HEK293T (cell line): ENCODE measurements at regions not wholly inside any gene's neighbourhood (a gene's known extent, or its start where the extent isn't known, plus 50 kb on each side); places are given as distances from the start of the nearest gene placed in this dataset.

Experiments
- CTCF ChIA-PET: fragments of 350-600 bp; formaldehyde crosslinking; extraction: SDS; loops from one replicate; lab custom pipeline; 2021; ENCODE audit warnings: antibody characterized with exemption, inconsistent platforms; lab: Yijun Ruan, JAX
- POLR2A ChIA-PET: fragments of 350-600 bp; formaldehyde crosslinking; extraction: SDS; loops from one replicate; lab custom pipeline; 2020; ENCODE audit warnings: antibody characterized with exemption, inconsistent platforms; lab: Yijun Ruan, JAX
- DNase-seq: peaks from one replicate; pipeline ENCODE4 v3.0.0; 2012; ENCODE audit warnings: mixed read lengths; ENCODE audit errors: extremely low spot score
- ARNT ChIP-seq: fragments of 450-650 bp; IDR thresholded peaks from 2 replicates; pipeline ENCODE4 v1.6.1; 2017; ENCODE audit warnings: mild to moderate bottlenecking
- BHLHE40 ChIP-seq: fragments of 450-650 bp; IDR thresholded peaks from 2 replicates; pipeline ENCODE4 v1.6.1; 2016; ENCODE audit warnings: mild to moderate bottlenecking, moderate library complexity, borderline replicate concordance
- CTBP1 ChIP-seq: fragments of 450-650 bp; IDR thresholded peaks from 2 replicates; pipeline ENCODE4 v1.6.1; 2016; ENCODE audit warnings: borderline replicate concordance
- ELF4 ChIP-seq: fragments of 450-650 bp; IDR thresholded peaks from 2 replicates; pipeline ENCODE4 v1.6.1; 2017; ENCODE audit warnings: antibody characterized with exemption
- FOXA1 ChIP-seq: fragments of 450-650 bp; IDR thresholded peaks from 2 replicates; pipeline ENCODE4 v1.6.1; 2016; ENCODE audit warnings: mild to moderate bottlenecking
- FOXK2 ChIP-seq: fragments of 450-650 bp; IDR thresholded peaks from 2 replicates; pipeline ENCODE4 v1.6.1; 2016; ENCODE audit warnings: mild to moderate bottlenecking
- FOXM1 ChIP-seq: fragments of 450-650 bp; IDR thresholded peaks from 2 replicates; pipeline ENCODE4 v1.6.1; 2017; ENCODE audit warnings: mild to moderate bottlenecking, borderline replicate concordance
- HDGF ChIP-seq: fragments of 450-650 bp; IDR thresholded peaks from 2 replicates; pipeline ENCODE4 v1.6.1; 2017; ENCODE audit warnings: antibody characterized with exemption, borderline replicate concordance
- L3MBTL2 ChIP-seq: fragments of 450-650 bp; conservative IDR thresholded peaks from 2 replicates; pipeline ENCODE4 v1.6.1; 2016; ENCODE audit warnings: mild to moderate bottlenecking
- LEF1 ChIP-seq: fragments of 450-650 bp; IDR thresholded peaks from 2 replicates; pipeline ENCODE4 v1.6.1; 2017; ENCODE audit warnings: mild to moderate bottlenecking, borderline replicate concordance
- NFRKB ChIP-seq: fragments of 450-650 bp; IDR thresholded peaks from 2 replicates; pipeline ENCODE4 v1.6.1; 2016; ENCODE audit warnings: mild to moderate bottlenecking, moderate library complexity
- PKNOX1 ChIP-seq: fragments of 450-650 bp; IDR thresholded peaks from 2 replicates; pipeline ENCODE4 v1.6.1; 2016
- SP1 ChIP-seq: fragments of 450-650 bp; IDR thresholded peaks from 2 replicates; pipeline ENCODE4 v1.6.1; 2017
- SUZ12 ChIP-seq: fragments of 450-650 bp; IDR thresholded peaks from 2 replicates; pipeline ENCODE4 v1.6.1; 2016; ENCODE audit warnings: mild to moderate bottlenecking
- TARDBP ChIP-seq: fragments of 450-650 bp; IDR thresholded peaks from 2 replicates; pipeline ENCODE4 v1.6.1; 2016
- ZNF384 ChIP-seq: fragments of 450-650 bp; IDR thresholded peaks from 2 replicates; pipeline ENCODE4 v1.6.1; 2016

- POLR2A ChIA-PET: interaction anchor here (1.1 kb wide), 1 partner anchor 10 kb away, joined by 3 read pairs; no protein-coding TSS in a partner anchor
- no peak for DNase-seq
- CTCF ChIA-PET: no interaction called here
- no peak for TF ChIP-seq ARNT
- no peak for TF ChIP-seq SP1
- TF ChIP-seq ELF4: no peak
- no peak for TF ChIP-seq PKNOX1
- TF ChIP-seq BHLHE40: no peak
- TF ChIP-seq NFRKB: no peak
- no peak for TF ChIP-seq TARDBP
- no peak for TF ChIP-seq LEF1
- no peak for TF ChIP-seq SUZ12
- TF ChIP-seq FOXA1: no peak
- no peak for TF ChIP-seq HDGF
- no peak for TF ChIP-seq ZNF384
- TF ChIP-seq L3MBTL2: no peak
- no peak for TF ChIP-seq FOXK2
Measured at GRCh38 chr9:75823151-75823550, 67.3 kb upstream of the PCSK5 start.

GRCh38 chr9:75824816-75825568 lies 65.5 kb upstream of the PCSK5 start:
- ChIA-PET CTCF (no interaction called here), POLR2A (no interaction called here)
- TF ChIP-seq HDGF (no peak), PKNOX1 (no peak), TARDBP (no peak), FOXA1 (no peak), ZNF384 (no peak), FOXK2 (no peak), SUZ12 (no peak), L3MBTL2 (no peak), ELF4 (no peak), BHLHE40 (no peak)
- no peak for DNase-seq

GRCh38 chr9:75826314-75826713 lies 64.2 kb upstream of the PCSK5 start:
- no peak for DNase-seq
- ChIA-PET POLR2A (no interaction called here), CTCF (no interaction called here)
- TF ChIP-seq HDGF (no peak), NFRKB (no peak), FOXM1 (no peak), ARNT (no peak)

- no peak for DNase-seq
- ChIA-PET CTCF (no interaction called here), POLR2A (no interaction called here)
- no peak for TF ChIP-seq ZNF384
- TF ChIP-seq FOXM1: no peak
- no peak for TF ChIP-seq ELF4
- no peak for TF ChIP-seq FOXA1
- TF ChIP-seq SUZ12: no peak
- no peak for TF ChIP-seq CTBP1
- TF ChIP-seq FOXK2: no peak
- TF ChIP-seq LEF1: no peak
- no peak for TF ChIP-seq ARNT
- no peak for TF ChIP-seq SP1
- no peak for TF ChIP-seq HDGF
- TF ChIP-seq PKNOX1: no peak
- TF ChIP-seq TARDBP: no peak
- TF ChIP-seq NFRKB: no peak
- TF ChIP-seq L3MBTL2: no peak
- no peak for TF ChIP-seq BHLHE40
Measured at GRCh38 chr9:75830303-75830702, 60.2 kb upstream of the PCSK5 start.

- CTCF ChIA-PET: no interaction called here
- TF ChIP-seq SP1: no peak
- no peak for TF ChIP-seq SUZ12
- no peak for TF ChIP-seq TARDBP
- no peak for TF ChIP-seq ELF4
- TF ChIP-seq HDGF: no peak
- no peak for TF ChIP-seq ARNT
- no peak for TF ChIP-seq FOXA1
- no peak for TF ChIP-seq NFRKB
- no peak for TF ChIP-seq L3MBTL2
- TF ChIP-seq ZNF384: no peak
- TF ChIP-seq BHLHE40: no peak
- TF ChIP-seq CTBP1: no peak
- no peak for TF ChIP-seq PKNOX1
- TF ChIP-seq FOXM1: no peak
- no peak for TF ChIP-seq FOXK2
- no peak for TF ChIP-seq LEF1
- POLR2A ChIA-PET: interaction anchor here (0.6 kb wide), 1 partner anchor 11 kb away, joined by 3 read pairs; no protein-coding TSS in a partner anchor
Measured at GRCh38 chr9:75833778-75834177, 56.7 kb upstream of the PCSK5 start.

GRCh38 chr9:75834878-75835277 lies 55.6 kb upstream of the PCSK5 start:
- ChIA-PET POLR2A (no interaction called here), CTCF (no interaction called here)
- DNase-seq: no peak
- TF ChIP-seq BHLHE40 (no peak), TARDBP (no peak), CTBP1 (no peak), ARNT (no peak), NFRKB (no peak), LEF1 (no peak)

More at GRCh38 chr9:75833778-75834177, 56.7 kb upstream of the PCSK5 start:
- DNase-seq: no peak
